Activated naive CD4-positive, alpha-beta T cell treated with anti-CD3 and anti-CD28 coated beads, Interleukin-2, amount 50 U/mL, for 72 hours (primary cell): ENCODE measurements at regions not wholly inside any gene's neighbourhood (a gene's known extent, or its start where the extent isn't known, plus 50 kb on each side); places are given as distances from the start of the nearest gene placed in this dataset.

Experiments
- ATAC-seq, 2 donors: fragments of 150-1000 bp; cut with Tn5 transposase; 2 replicates each; pipeline ENCODE4 v1.10.0; 2021; ENCODE audit warnings: mild to moderate bottlenecking in 2 of 2, moderate library complexity in 2 of 2
- DNase-seq, 2 donors: peaks; one replicate each; pipeline ENCODE4 v3.0.0; 2021 to 2022; ENCODE audit warnings: low spot score in 2 of 2
- H3K27ac Mint-ChIP-seq, 2 donors: one replicate each; pipeline ENCODE4 v1.8.0; 2022; ENCODE audit warnings: mild to moderate bottlenecking in 2 of 2, mixed read lengths in 2 of 2
- H3K36me3 Mint-ChIP-seq, 2 donors: one replicate each; pipeline ENCODE4 v1.8.0; 2022; ENCODE audit warnings: mixed read lengths in 2 of 2
- H3K9me3 Mint-ChIP-seq, 2 donors: one replicate each; pipeline ENCODE4 v1.8.0; 2022; ENCODE audit warnings: mixed read lengths in 2 of 2

GRCh38 chr1:98333936-98334335, 327.6 kb upstream of the SNX7 start:
- no peaks in the 10 kb centered on the region for H3K36me3 Mint-ChIP-seq
- no peak overlapping the region for H3K27ac Mint-ChIP-seq
- DNase-seq (no peak), ATAC-seq (no peak)
- H3K9me3 Mint-ChIP-seq: peaks cover 0 to 4% of the 10 kb centered on the region in 2 donors

GRCh38 chr1:98333406-98333805, 328.1 kb upstream of the SNX7 start:
- no peak overlapping the region for H3K27ac Mint-ChIP-seq
- ATAC-seq (no peak), DNase-seq (no peak)
- H3K36me3 Mint-ChIP-seq: no peaks in the 10 kb centered on the region
- H3K9me3 Mint-ChIP-seq: peaks cover 0 to 4% of the 10 kb centered on the region in 2 donors

- Mint-ChIP-seq H3K36me3 (no peaks in the 10 kb centered on the region), H3K9me3 (no peaks in the 10 kb centered on the region), H3K27ac (no peak overlapping the region)
- ATAC-seq (no peak), DNase-seq (no peak)
Measured at GRCh38 chr1:98331718-98332311, 329.7 kb upstream of the SNX7 start.

GRCh38 chr1:98331243-98331642, 330.3 kb upstream of the SNX7 start:
- no peak for ATAC-seq
- Mint-ChIP-seq H3K27ac (no peak overlapping the region), H3K9me3 (no peaks in the 10 kb centered on the region), H3K36me3 (no peaks in the 10 kb centered on the region)
- no peak for DNase-seq

- H3K36me3 Mint-ChIP-seq: no peaks in the 10 kb centered on the region
- H3K9me3 Mint-ChIP-seq: no peaks in the 10 kb centered on the region
Measured at GRCh38 chr1:98330224-98330623, 331.3 kb upstream of the SNX7 start.

GRCh38 chr1:98328855-98329254, 332.7 kb upstream of the SNX7 start:
- H3K36me3 Mint-ChIP-seq: no peaks in the 10 kb centered on the region
- no peak overlapping the region for H3K27ac Mint-ChIP-seq
- no peak for DNase-seq
- no peaks in the 10 kb centered on the region for H3K9me3 Mint-ChIP-seq
- no peak for ATAC-seq

More at GRCh38 chr1:98330224-98330623, 331.3 kb upstream of the SNX7 start:
- no peak overlapping the region for H3K27ac Mint-ChIP-seq
- DNase-seq: no peak
- ATAC-seq: no peak

GRCh38 chr1:98327220-98327861, 334.2 kb upstream of the SNX7 start:
- H3K27ac Mint-ChIP-seq: no peak overlapping the region
- no peak for ATAC-seq

GRCh38 chr1:98325646-98326440, 335.7 kb upstream of the SNX7 start:
- ATAC-seq (no peak), DNase-seq (no peak)
- no peak overlapping the region for H3K27ac Mint-ChIP-seq
- H3K9me3 Mint-ChIP-seq: no peaks in the 10 kb centered on the region
- H3K36me3 Mint-ChIP-seq: no peaks in the 10 kb centered on the region

More at GRCh38 chr1:98327220-98327861, 334.2 kb upstream of the SNX7 start:
- Mint-ChIP-seq H3K9me3 (no peaks in the 10 kb centered on the region), H3K36me3 (no peaks in the 10 kb centered on the region)
- no peak for DNase-seq

GRCh38 chr1:98323906-98324358, 337.6 kb upstream of the SNX7 start:
- Mint-ChIP-seq H3K36me3 (no peaks in the 10 kb centered on the region), H3K27ac (no peak overlapping the region), H3K9me3 (peaks cover 0 to 6% of the 10 kb centered on the region in 2 donors)
- no peak for DNase-seq
- no peak for ATAC-seq

- no peak overlapping the region for H3K27ac Mint-ChIP-seq
Measured at GRCh38 chr1:98323388-98323787, 338.1 kb upstream of the SNX7 start.

GRCh38 chr1:98322966-98323365, 338.6 kb upstream of the SNX7 start:
- no peak overlapping the region for H3K27ac Mint-ChIP-seq
- peaks cover 0 to 6% of the 10 kb centered on the region in 2 donors for H3K9me3 Mint-ChIP-seq
- no peak for ATAC-seq

More at GRCh38 chr1:98323388-98323787, 338.1 kb upstream of the SNX7 start:
- DNase-seq: no peak
- ATAC-seq: no peak
- H3K36me3 Mint-ChIP-seq: no peaks in the 10 kb centered on the region
- peaks cover 0 to 6% of the 10 kb centered on the region in 2 donors for H3K9me3 Mint-ChIP-seq

GRCh38 chr1:98322086-98322485, 339.4 kb upstream of the SNX7 start:
- Mint-ChIP-seq H3K36me3 (no peaks in the 10 kb centered on the region), H3K9me3 (peaks cover 0 to 6% of the 10 kb centered on the region in 2 donors), H3K27ac (no peak overlapping the region)
- ATAC-seq (no peak), DNase-seq (no peak)

More at GRCh38 chr1:98322966-98323365, 338.6 kb upstream of the SNX7 start:
- no peaks in the 10 kb centered on the region for H3K36me3 Mint-ChIP-seq
- DNase-seq: no peak

GRCh38 chr1:98321191-98321590, 340.3 kb upstream of the SNX7 start:
- Mint-ChIP-seq H3K27ac (no peak overlapping the region), H3K36me3 (no peaks in the 10 kb centered on the region), H3K9me3 (peaks cover 0 to 6% of the 10 kb centered on the region in 2 donors)
- DNase-seq: no peak
- ATAC-seq: no peak

GRCh38 chr1:98316286-98316905, 345.1 kb upstream of the SNX7 start:
- H3K36me3 Mint-ChIP-seq: no peaks in the 10 kb centered on the region
- no peak for ATAC-seq
- H3K9me3 Mint-ChIP-seq: peaks cover 0 to 6% of the 10 kb centered on the region in 2 donors
- no peak for DNase-seq
- no peak overlapping the region for H3K27ac Mint-ChIP-seq

GRCh38 chr1:98315309-98315708, 346.2 kb upstream of the SNX7 start:
- Mint-ChIP-seq H3K27ac (no peak overlapping the region), H3K36me3 (no peaks in the 10 kb centered on the region), H3K9me3 (peaks cover 0 to 1% of the 10 kb centered on the region in 2 donors)
- DNase-seq (no peak), ATAC-seq (no peak)

GRCh38 chr1:98314601-98315000, 346.9 kb upstream of the SNX7 start:
- H3K36me3 Mint-ChIP-seq: no peaks in the 10 kb centered on the region
- DNase-seq: no peak
- no peaks in the 10 kb centered on the region for H3K9me3 Mint-ChIP-seq
- no peak overlapping the region for H3K27ac Mint-ChIP-seq
- no peak for ATAC-seq

- ATAC-seq: no peak
- H3K36me3 Mint-ChIP-seq: no peaks in the 10 kb centered on the region
- DNase-seq: no peak
- H3K9me3 Mint-ChIP-seq: no peaks in the 10 kb centered on the region
- H3K27ac Mint-ChIP-seq: no peak overlapping the region
Measured at GRCh38 chr1:98306517-98307089, 354.9 kb upstream of the SNX7 start.
